ENCODE measurements at regions not wholly inside any gene's neighbourhood (a gene's known extent, or its start where the extent isn't known, plus 50 kb on each side); places are given as distances from the start of the nearest gene placed in this dataset. TPM values are rescaled to one million over a fixed set of nuclear protein-coding genes. Genes with fewer than 3 reads are reported as not detected.

- Histone ChIP-seq H3K9me3 (replicated peaks; ENCODE audit: control insufficient read depth, insufficient read depth, low read depth, low read length) (no peaks in the 10 kb centered on the region), H3K79me2 (ENCODE audit: control insufficient read depth, insufficient read depth, low read length) (no peaks in the 10 kb centered on the region), H3K36me3 (ENCODE audit: control insufficient read depth, insufficient read depth, low read length) (no peaks in the 10 kb centered on the region), H3K4me3 (no peak overlapping the region), H3K9me1 (ENCODE audit: control insufficient read depth, insufficient read depth, low read length) (no peaks in the 10 kb centered on the region), H3K4me2 (ENCODE audit: insufficient read depth, low read length) (no peak overlapping the region), H3K27ac (ENCODE audit: extremely low read depth, low read depth, low read length) (no peak overlapping the region), H2AFZ (ENCODE audit: low read depth, low read length) (no peak overlapping the region), H3K4me1 (replicated peaks in 1 of 2; ENCODE audit: control insufficient read depth in 2 of 2, insufficient read depth in 2 of 2, low read length in 2 of 2) (no peaks in the 10 kb centered on the region), H3K9ac (ENCODE audit: insufficient read depth in 1 of 2, low read depth in 2 of 2, low read length in 2 of 2) (no peak overlapping the region), H3K27me3 (ENCODE audit: control insufficient read depth in 2 of 2, insufficient read depth in 2 of 2, low read length in 2 of 2) (no peaks in the 10 kb centered on the region), H4K20me1 (replicated peaks; ENCODE audit: control insufficient read depth, insufficient read depth, low read length) (no peaks in the 10 kb centered on the region)
- ChIA-PET CTCF (ENCODE audit: low intra/inter-chr PET ratio) (no interaction called here), POLR2A (no interaction called here)
- no peak for DNase-seq (ENCODE audit: extremely low read depth in 1 of 4, low spot score in 3 of 4)
- intact Hi-C loops (cut with micrococcal nuclease): no loop called here
- no peak for ATAC-seq
- no TSS peak for BruUV-seq (replicated peaks)
- WGBS (ENCODE audit: insufficient coverage, low coverage, missing lambda C conversion rate): 0% methylated on average over 5 of the region's 5 CpGs
- in situ Hi-C loops (cut with MboI): no loop called here
- no peak for TF ChIP-seq ZMIZ1 (IDR thresholded peaks at IDR 0.05; ENCODE audit: low read depth in 2 of 2, low read length in 2 of 2)
- no peak for TF ChIP-seq CHD4 (IDR thresholded peaks at IDR 0.05; ENCODE audit: insufficient read depth, insufficient replicate concordance, low read depth, low read length, poor library complexity, severe bottlenecking)
- no peak for TF ChIP-seq GABPA (tag; conservative IDR thresholded peaks at IDR 0.05; ENCODE audit: low read depth)
- no peak for TF ChIP-seq ZNF696 (CRISPR knock-in tag; conservative IDR thresholded peaks at IDR 0.05)
- no peak for TF ChIP-seq BRD4 (IDR thresholded peaks at IDR 0.05)
- TF ChIP-seq TEAD4 (IDR thresholded peaks at IDR 0.05; ENCODE audit: low read length): no peak
- TF ChIP-seq TEAD4 (CRISPR knock-in tag; IDR thresholded peaks at IDR 0.05; ENCODE audit: borderline replicate concordance): no peak
- FAIRE-seq: no peak
Observed at GRCh38 chr21:20946701-20947100, 51.5 kb upstream of the NCAM2 start.

Small RNA genes lying in the stretch of these regions (microRNA-seq; reads per million reads assigned to microRNA genes)
- gene MIR548X (ENCODE audit: borderline microRNAs expressed): not detected

Small RNA genes lying in the stretch of these regions (small RNA-seq; reads per million reads assigned to genes)
- gene AL157359.3 (not detected), gene AP001506.1 (not detected), gene MIR548X (not detected), gene RN7SKP147 (not detected), gene RNU1-139P (not detected), gene RNU6-772P (not detected), gene RPL37P4 (not detected)

All from K562 (cell line).